Ascending aorta (tissue), 2 donors: ENCODE measurements at regions not wholly inside any gene's neighbourhood (a gene's known extent, or its start where the extent isn't known, plus 50 kb on each side); places are given as distances from the start of the nearest gene placed in this dataset.
A peak's percentile ranks its signal among the peaks of the same experiment; 100 is the strongest.

Experiments used
- DNase-seq, 2 donors: peaks; one replicate each; pipeline ENCODE4 v3.0.0-alpha.2; 2019; ENCODE audit warnings: low spot score in 2 of 2
- H3K27ac ChIP-seq, 2 donors: fragments of 200-600 bp; sonication (generic); one replicate each; pipeline ENCODE4 v1.5.1; 2016 to 2017; ENCODE audit warnings: mild to moderate bottlenecking in 1 of 2
- H3K27me3 ChIP-seq: fragments of 200-600 bp; sonication (generic); one replicate; pipeline ENCODE4 v1.5.1; 2017
- H3K36me3 ChIP-seq, 2 donors: fragments of 200-600 bp; sonication (generic); one replicate each; pipeline ENCODE4 v1.5.1; 2016
- H3K4me1 ChIP-seq, 2 donors: fragments of 200-600 bp; sonication (generic); one replicate each; pipeline ENCODE4 v1.5.1; 2016 to 2017; ENCODE audit warnings: mild to moderate bottlenecking in 1 of 2
- H3K4me3 ChIP-seq, 2 donors: fragments of 200-600 bp; sonication (generic); one replicate each; pipeline ENCODE4 v1.5.1; 2016 to 2017; ENCODE audit warnings: mild to moderate bottlenecking in 1 of 2
- H3K9me3 ChIP-seq, 2 donors: fragments of 200-600 bp; sonication (generic); one replicate each; pipeline ENCODE4 v1.5.1; 2016
- intact Hi-C: fragments of 100-400 bp; cut with DNase I; formaldehyde crosslinking; loops from one replicate; pipeline ENCODE4 v1.15.1; 2023
- TF ChIP-seq, protein P1 (sequence below), 3 experiments: fragments of 200-600 bp in 2 of 3; fragments of 450-650 bp in 1 of 3; sonication (generic) in 2 of 3; IDR thresholded peaks; one replicate each; pipeline ENCODE4 v1.5.1; 2016 to 2019; ENCODE audit warnings: antibody characterized with exemption in 3 of 3, mild to moderate bottlenecking in 1 of 3, moderate library complexity in 1 of 3

GRCh38 chr2:45169339-45170190, 160.3 kb upstream of the SIX2 start:
- Histone ChIP-seq H3K9me3 (no peaks in the 10 kb centered on the region), H3K4me1 (peaks cover 0 to 2% of the 10 kb centered on the region in 2 donors), H3K27me3 (no peaks in the 10 kb centered on the region), H3K36me3 (no peaks in the 10 kb centered on the region), H3K4me3 (peak overlapping the region; percentile 70 to 71), H3K27ac (peak overlapping the region; percentile 57 to 65)
- DNase-seq, result no peak
- TF ChIP-seq, protein P1, sequence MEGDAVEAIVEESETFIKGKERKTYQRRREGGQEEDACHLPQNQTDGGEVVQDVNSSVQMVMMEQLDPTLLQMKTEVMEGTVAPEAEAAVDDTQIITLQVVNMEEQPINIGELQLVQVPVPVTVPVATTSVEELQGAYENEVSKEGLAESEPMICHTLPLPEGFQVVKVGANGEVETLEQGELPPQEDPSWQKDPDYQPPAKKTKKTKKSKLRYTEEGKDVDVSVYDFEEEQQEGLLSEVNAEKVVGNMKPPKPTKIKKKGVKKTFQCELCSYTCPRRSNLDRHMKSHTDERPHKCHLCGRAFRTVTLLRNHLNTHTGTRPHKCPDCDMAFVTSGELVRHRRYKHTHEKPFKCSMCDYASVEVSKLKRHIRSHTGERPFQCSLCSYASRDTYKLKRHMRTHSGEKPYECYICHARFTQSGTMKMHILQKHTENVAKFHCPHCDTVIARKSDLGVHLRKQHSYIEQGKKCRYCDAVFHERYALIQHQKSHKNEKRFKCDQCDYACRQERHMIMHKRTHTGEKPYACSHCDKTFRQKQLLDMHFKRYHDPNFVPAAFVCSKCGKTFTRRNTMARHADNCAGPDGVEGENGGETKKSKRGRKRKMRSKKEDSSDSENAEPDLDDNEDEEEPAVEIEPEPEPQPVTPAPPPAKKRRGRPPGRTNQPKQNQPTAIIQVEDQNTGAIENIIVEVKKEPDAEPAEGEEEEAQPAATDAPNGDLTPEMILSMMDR (IDR thresholded peaks at IDR 0.05), result peak in 1 of 3 experiments; percentile 13
- intact Hi-C loops, result loop anchor here (5.0 kb wide), 4 partner anchors 73 to 323 kb away; no protein-coding TSS in a partner anchor

GRCh38 chr2:45168711-45169338, 159.6 kb upstream of the SIX2 start:
- no peak for DNase-seq

DNA sequence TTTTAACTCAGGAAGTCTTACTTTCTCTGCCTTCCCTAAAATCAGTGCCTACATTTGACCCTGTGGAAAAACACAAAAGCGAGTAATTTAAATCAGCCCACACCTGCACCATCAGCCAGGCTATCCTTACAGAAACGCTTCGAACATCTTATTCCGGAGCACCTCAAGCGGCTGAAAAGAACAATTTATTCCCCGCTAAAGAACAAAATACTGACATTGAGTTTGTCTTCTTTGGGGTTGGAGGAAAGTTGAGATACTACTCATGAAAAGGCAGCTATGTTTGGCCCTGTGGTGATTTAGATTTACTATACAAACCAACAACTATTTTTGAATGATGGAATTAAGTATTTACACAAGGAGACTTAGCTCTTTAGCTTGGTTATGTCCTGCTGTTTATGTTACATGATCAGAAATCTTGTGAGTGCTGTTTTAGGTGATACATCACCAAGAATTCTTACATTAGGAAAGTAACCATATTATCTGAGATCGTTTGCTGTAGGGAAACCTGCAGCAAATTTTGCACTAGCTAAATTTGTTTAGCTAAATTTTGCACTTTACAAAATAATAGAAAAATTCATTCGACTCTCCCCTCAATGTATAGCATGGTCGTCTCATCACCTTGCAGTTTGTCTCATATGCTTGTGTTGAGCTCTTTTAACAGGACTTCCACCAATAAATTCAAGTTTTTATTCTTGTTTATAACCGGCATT, 158.8 kb upstream of the SIX2 start:
- no peaks in the 10 kb centered on the region for H3K9me3 ChIP-seq
- no peak overlapping the region for H3K27ac ChIP-seq
- no peaks in the 10 kb centered on the region for H3K36me3 ChIP-seq
- no peak for DNase-seq
- peaks cover 0 to 2% of the 10 kb centered on the region in 2 donors for H3K4me1 ChIP-seq
- intact Hi-C loops, result no loop called here
- peak overlapping the region; percentile 70 to 71 for H3K4me3 ChIP-seq
- H3K27me3 ChIP-seq, result no peaks in the 10 kb centered on the region
- TF ChIP-seq, protein P1 (IDR thresholded peaks at IDR 0.05), result no peak

More at GRCh38 chr2:45168711-45169338, 159.6 kb upstream of the SIX2 start:
- Histone ChIP-seq H3K4me3 (peak overlapping the region; percentile 70 to 71), H3K27ac (peak overlapping the region; percentile 57 to 65), H3K36me3 (no peaks in the 10 kb centered on the region), H3K9me3 (no peaks in the 10 kb centered on the region), H3K4me1 (peaks cover 0 to 2% of the 10 kb centered on the region in 2 donors), H3K27me3 (no peaks in the 10 kb centered on the region)
- intact Hi-C loops, result no loop called here
- TF ChIP-seq, protein P1 (IDR thresholded peaks at IDR 0.05), result no peak

GRCh38 chr2:45166229-45166890, 157.1 kb upstream of the SIX2 start:
- Histone ChIP-seq H3K9me3 (no peaks in the 10 kb centered on the region), H3K4me1 (peaks cover 0 to 2% of the 10 kb centered on the region in 2 donors), H3K27ac (no peak overlapping the region), H3K4me3 (no peak overlapping the region), H3K36me3 (no peaks in the 10 kb centered on the region), H3K27me3 (no peaks in the 10 kb centered on the region)
- DNase-seq, result no peak
- TF ChIP-seq, protein P1 (IDR thresholded peaks at IDR 0.05), result no peak
- intact Hi-C loops, result no loop called here

DNA sequence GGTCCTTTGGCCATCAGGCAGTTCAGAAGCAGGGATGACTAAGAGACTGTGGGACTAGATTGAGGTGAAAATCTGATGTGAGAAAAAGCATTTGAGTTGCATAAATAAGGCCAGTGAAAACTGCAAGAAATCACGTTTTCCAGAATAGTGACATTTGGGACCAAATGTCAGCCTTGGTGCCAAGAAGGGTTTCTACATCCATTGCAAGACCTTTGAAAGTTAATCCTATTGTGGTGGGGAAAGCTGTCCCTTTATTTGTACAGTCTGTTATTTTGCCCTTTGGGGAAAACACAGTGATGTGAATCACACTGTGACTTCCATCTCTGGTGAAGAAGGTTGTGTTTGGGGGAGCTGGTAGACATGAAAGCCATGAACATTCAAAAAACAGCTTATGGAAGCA, 153.5 kb upstream of the SIX2 start:
- Histone ChIP-seq H3K36me3 (no peaks in the 10 kb centered on the region), H3K27me3 (no peaks in the 10 kb centered on the region), H3K4me1 (no peaks in the 10 kb centered on the region), H3K27ac (no peak overlapping the region), H3K9me3 (no peaks in the 10 kb centered on the region), H3K4me3 (no peak overlapping the region)
- TF ChIP-seq, protein P1 (IDR thresholded peaks at IDR 0.05), result no peak
- intact Hi-C loops, result no loop called here
- no peak for DNase-seq
